HepG2 (cell line): ENCODE measurements at regions not wholly inside any gene's neighbourhood (a gene's known extent, or its start where the extent isn't known, plus 50 kb on each side); places are given as distances from the start of the nearest gene placed in this dataset.

Experiments used
- ATAC-seq: fragments of 200-7000 bp; cut with Tn5 transposase; 3 replicates; pipeline ENCODE4 v1.9.1; 2020; ENCODE audit warnings: mild to moderate bottlenecking, moderate library complexity
- BruUV-seq: library from RNA; stranded (reverse); fragments of 400-500 nt; replicated peaks from 2 replicates; lab custom pipeline; 2021; lab: Mats Ljungman, UMichigan
- CTCF ChIA-PET: fragments of 300-600 bp; formaldehyde crosslinking; extraction: SDS; loops from one replicate; lab custom pipeline; 2021; ENCODE audit warnings: low total read pairs, inconsistent platforms, low intra/inter-chr PET ratio; lab: Yijun Ruan, JAX
- POLR2A ChIA-PET: fragments of 350-600 bp; sonication (Branson Sonifier 250); formaldehyde crosslinking; loops from one replicate; lab custom pipeline; 2020; ENCODE audit warnings: antibody characterized with exemption, inconsistent platforms; lab: Yijun Ruan, JAX
- DNase-seq: peaks from one replicate; pipeline ENCODE4 v3.0.0-alpha.2; 2015; ENCODE audit warnings: low spot score
- FAIRE-seq: peaks from 3 replicates; lab custom pipeline; 2011; peaks lifted over from hg19 to GRCh38; lab: Jason Lieb, UNC
- H2AFZ ChIP-seq: one replicate; pipeline ENCODE4 v1.6.1; 2011; ENCODE audit warnings: low read length, inconsistent platforms
- H3K27ac ChIP-seq: fragments of 300-600 bp; 3 replicates; pipeline ENCODE4 v1.8.0; 2011; ENCODE audit warnings: mixed run types, mild to moderate bottlenecking, mixed read lengths, low read length, inconsistent platforms; ENCODE audit not compliant: insufficient read depth; ENCODE audit errors: extremely low read length
- H3K27me3 ChIP-seq, 2 experiments: fragments of 200-600 bp in 1 of 2; 2 replicates in 1 of 2; 3 replicates in 1 of 2; pipeline versions ENCODE4 v1.6.0 to v1.8.0; 2011; ENCODE audit warnings: low read length in 2 of 2, mild to moderate bottlenecking in 2 of 2, moderate library complexity in 2 of 2, inconsistent platforms in 1 of 2; ENCODE audit not compliant: insufficient read depth in 2 of 2, control insufficient read depth in 1 of 2
- H3K36me3 ChIP-seq, 2 experiments: fragments of 200-600 bp in 1 of 2; replicated peaks in 1 of 2; 2 replicates in 1 of 2; 3 replicates in 1 of 2; pipeline versions ENCODE4 v1.5.1 to v1.8.0; 2011; ENCODE audit warnings: low read length in 2 of 2, inconsistent platforms in 1 of 2; ENCODE audit not compliant: insufficient read depth in 2 of 2, control insufficient read depth in 1 of 2
- H3K4me1 ChIP-seq: 2 replicates; pipeline ENCODE4 v1.5.1; 2012; ENCODE audit warnings: low read length, inconsistent platforms; ENCODE audit not compliant: insufficient read depth
- H3K4me2 ChIP-seq: 2 replicates; pipeline ENCODE4 v1.6.0; 2011; ENCODE audit warnings: low read depth, low read length, inconsistent platforms
- H3K4me3 ChIP-seq, 3 experiments: fragments of 200-600 bp in 1 of 3; sonication (generic), shearing (Covaris generic) in 1 of 3; replicated peaks in 1 of 3; 2 replicates each; pipeline ENCODE4 v1.5.1; 2011 to 2016; ENCODE audit warnings: low read length in 3 of 3, inconsistent platforms in 2 of 3, low read depth in 2 of 3, mild to moderate bottlenecking in 2 of 3, control low read depth in 1 of 3, mixed read lengths in 1 of 3; ENCODE audit not compliant: insufficient read depth in 1 of 3
- H3K79me2 ChIP-seq: one replicate; pipeline ENCODE4 v1.6.1; 2011; ENCODE audit warnings: low read length, inconsistent platforms; ENCODE audit not compliant: insufficient read depth
- H3K9ac ChIP-seq: 2 replicates; pipeline ENCODE4 v1.6.0; 2011; ENCODE audit warnings: mild to moderate bottlenecking, low read depth, low read length, inconsistent platforms; ENCODE audit not compliant: insufficient read depth
- H3K9me3 ChIP-seq: 2 replicates; pipeline ENCODE4 v1.5.1; 2012; ENCODE audit warnings: mild to moderate bottlenecking, low read length
- H4K20me1 ChIP-seq: 2 replicates; pipeline ENCODE4 v1.6.0; 2011; ENCODE audit warnings: inconsistent platforms, mild to moderate bottlenecking, low read length, moderate library complexity; ENCODE audit not compliant: insufficient read depth
- ARNT2 ChIP-seq: sonication (generic); formaldehyde crosslinking; IDR thresholded peaks from 2 replicates; pipeline ENCODE4 v1.8.0; 2022; ENCODE audit warnings: mild to moderate bottlenecking, low read depth, missing genetic modification reagents, moderate library complexity
- ARNTL ChIP-seq: sonication (generic); formaldehyde crosslinking; IDR thresholded peaks from 2 replicates; pipeline ENCODE4 v1.4.0; 2020; ENCODE audit warnings: mild to moderate bottlenecking, missing genetic modification reagents
- ATF7 ChIP-seq, 2 experiments: fragments of 450-650 bp in 1 of 2; sonication (generic) in 1 of 2; formaldehyde crosslinking in 1 of 2; IDR thresholded peaks; 2 replicates each; pipeline versions ENCODE4 v1.4.0 to v1.6.1; 2016 to 2020; ENCODE audit warnings: antibody characterized with exemption in 1 of 2, mild to moderate bottlenecking in 1 of 2, missing genetic modification reagents in 1 of 2
- CAMTA2 ChIP-seq: sonication (generic); formaldehyde crosslinking; IDR thresholded peaks from 2 replicates; pipeline ENCODE4 v1.4.0; 2020; ENCODE audit warnings: mild to moderate bottlenecking, missing genetic modification reagents, borderline replicate concordance
- FOSL2 ChIP-seq: sonication (generic); formaldehyde crosslinking; IDR thresholded peaks from 2 replicates; pipeline ENCODE4 v1.4.0; 2020; ENCODE audit warnings: missing genetic modification reagents
- HBP1 ChIP-seq: IDR thresholded peaks from 2 replicates; pipeline ENCODE4 v1.6.1; 2016; ENCODE audit warnings: low read depth, control low read depth
- MED1 ChIP-seq: sonication (generic); formaldehyde crosslinking; IDR thresholded peaks from 2 replicates; pipeline ENCODE4 v1.4.0; 2020; ENCODE audit warnings: missing genetic modification reagents
- PCBP1 ChIP-seq: fragments of 200-400 bp; formaldehyde crosslinking; IDR thresholded peaks from 2 replicates; pipeline ENCODE4 v1.6.1; 2017; ENCODE audit warnings: mild to moderate bottlenecking, low read depth, low read length, borderline replicate concordance
- RAD21 ChIP-seq: fragments of 450-650 bp; formaldehyde crosslinking; IDR thresholded peaks from 2 replicates; pipeline ENCODE4 v1.5.0; 2020; ENCODE audit warnings: mild to moderate bottlenecking
- ZBED4 ChIP-seq: sonication (generic); formaldehyde crosslinking; IDR thresholded peaks from 2 replicates; pipeline ENCODE4 v1.4.0; 2020; ENCODE audit warnings: missing genetic modification reagents, borderline replicate concordance
- ZFP41 ChIP-seq: sonication (generic); formaldehyde crosslinking; IDR thresholded peaks from 2 replicates; pipeline ENCODE4 v1.4.0; 2020; ENCODE audit warnings: mild to moderate bottlenecking, missing genetic modification reagents, borderline replicate concordance
- ZMAT3 ChIP-seq: sonication (generic); formaldehyde crosslinking; conservative IDR thresholded peaks from 2 replicates; pipeline ENCODE4 v1.7.0; 2021; ENCODE audit warnings: missing genetic modification reagents
- ZNF354B ChIP-seq: sonication (generic); formaldehyde crosslinking; IDR thresholded peaks from 2 replicates; pipeline ENCODE4 v1.8.0; 2022; ENCODE audit warnings: mild to moderate bottlenecking, missing genetic modification reagents
- ZNF75D ChIP-seq: sonication (generic); formaldehyde crosslinking; IDR thresholded peaks from 2 replicates; pipeline ENCODE4 v1.8.1; 2023; ENCODE audit warnings: missing genetic modification reagents, mild to moderate bottlenecking, borderline replicate concordance
- in situ Hi-C: cut with HindIII; loops from 2 replicates; pipeline ENCODE4 v1.10.0; 2017; ENCODE audit warnings: low pct_unique_long_range_greater_than_20kb; ENCODE audit not compliant: extremely low pct_ligation_motif_present
- intact Hi-C: fragments of 100-400 bp; cut with micrococcal nuclease; formaldehyde crosslinking; loops from one replicate; pipeline ENCODE4 v1.10.0; 2022; ENCODE audit not compliant: unreplicated experiment
- TF ChIP-seq, protein P1 (sequence below): sonication (generic); formaldehyde crosslinking; conservative IDR thresholded peaks from 2 replicates; pipeline ENCODE4 v1.4.0; 2020; ENCODE audit warnings: missing genetic modification reagents
- TF ChIP-seq, protein P2 (sequence below): sonication (generic); formaldehyde crosslinking; IDR thresholded peaks from 2 replicates; pipeline ENCODE4 v1.4.0; 2020; ENCODE audit warnings: missing genetic modification reagents, mild to moderate bottlenecking, borderline replicate concordance

DNA sequence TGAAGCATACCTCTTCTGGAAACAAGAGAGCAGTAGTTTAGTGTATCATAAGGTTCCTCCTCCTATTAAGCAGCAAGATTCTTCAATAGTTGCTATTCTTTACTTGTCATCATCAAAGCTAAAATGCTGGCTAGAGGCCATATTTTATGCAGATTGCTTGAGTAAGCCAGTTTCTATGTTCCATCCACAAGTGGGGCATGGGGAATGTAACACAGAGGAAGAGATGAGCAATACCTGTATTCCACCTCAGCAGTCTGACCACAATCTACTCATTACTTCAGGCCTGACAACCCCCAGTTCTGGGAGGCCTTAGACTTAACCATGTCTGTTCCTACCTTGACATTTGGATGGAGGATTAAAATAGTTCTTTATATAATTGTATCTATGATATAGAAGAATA, 423.6 kb downstream of the BTG1 start:
- H3K4me2 ChIP-seq = no peak overlapping the region
- no peaks in the 10 kb centered on the region for H3K36me3 ChIP-seq
- in situ Hi-C loops = no loop called here
- BruUV-seq = no TSS peak
- H2AFZ ChIP-seq = no peak overlapping the region
- intact Hi-C loops = no loop called here
- CTCF ChIA-PET = no interaction called here
- H3K4me3 ChIP-seq = no peak overlapping the region
- H3K27me3 ChIP-seq = no peaks in the 10 kb centered on the region
- ATAC-seq = no peak
- POLR2A ChIA-PET = no interaction called here
- H4K20me1 ChIP-seq = no peaks in the 10 kb centered on the region
- no peaks in the 10 kb centered on the region for H3K4me1 ChIP-seq
- no peak overlapping the region for H3K27ac ChIP-seq
- TF ChIP-seq, protein P1, sequence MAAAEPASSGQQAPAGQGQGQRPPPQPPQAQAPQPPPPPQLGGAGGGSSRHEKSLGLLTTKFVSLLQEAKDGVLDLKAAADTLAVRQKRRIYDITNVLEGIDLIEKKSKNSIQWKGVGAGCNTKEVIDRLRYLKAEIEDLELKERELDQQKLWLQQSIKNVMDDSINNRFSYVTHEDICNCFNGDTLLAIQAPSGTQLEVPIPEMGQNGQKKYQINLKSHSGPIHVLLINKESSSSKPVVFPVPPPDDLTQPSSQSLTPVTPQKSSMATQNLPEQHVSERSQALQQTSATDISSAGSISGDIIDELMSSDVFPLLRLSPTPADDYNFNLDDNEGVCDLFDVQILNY (CRISPR knock-in tag) = no peak
- TF ChIP-seq RAD21 (CRISPR knock-in tag) (no peak), ZNF75D (no peak), CAMTA2 (CRISPR knock-in tag) (no peak), HBP1 (no peak), MED1 (CRISPR knock-in tag) (no peak), ZMAT3 (CRISPR knock-in tag) (no peak), ATF7 (IDR thresholded peaks at IDR 0.05) (no peak), ATF7 (CRISPR knock-in tag; IDR thresholded peaks at IDR 0.05) (no peak), ARNT2 (CRISPR knock-in tag) (no peak), ARNTL (no peak), ZBED4 (no peak), ZNF354B (CRISPR knock-in tag) (no peak), PCBP1 (no peak), FOSL2 (CRISPR knock-in tag) (no peak), ZFP41 (CRISPR knock-in tag) (no peak)
- TF ChIP-seq, protein P2, sequence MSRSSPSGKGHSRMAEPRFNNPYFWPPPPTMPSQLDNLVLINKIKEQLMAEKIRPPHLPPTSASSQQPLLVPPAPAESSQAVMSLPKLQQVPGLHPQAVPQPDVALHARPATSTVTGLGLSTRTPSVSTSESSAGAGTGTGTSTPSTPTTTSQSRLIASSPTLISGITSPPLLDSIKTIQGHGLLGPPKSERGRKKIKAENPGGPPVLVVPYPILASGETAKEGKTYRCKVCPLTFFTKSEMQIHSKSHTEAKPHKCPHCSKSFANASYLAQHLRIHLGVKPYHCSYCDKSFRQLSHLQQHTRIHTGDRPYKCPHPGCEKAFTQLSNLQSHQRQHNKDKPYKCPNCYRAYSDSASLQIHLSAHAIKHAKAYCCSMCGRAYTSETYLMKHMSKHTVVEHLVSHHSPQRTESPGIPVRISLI = no peak
- no peak for DNase-seq
- H3K9me3 ChIP-seq = no peaks in the 10 kb centered on the region
- FAIRE-seq = no peak
- H3K79me2 ChIP-seq = no peaks in the 10 kb centered on the region
- H3K9ac ChIP-seq = no peak overlapping the region
